ENCODE measurements at regions not wholly inside any gene's neighbourhood (a gene's known extent, or its start where the extent isn't known, plus 50 kb on each side); places are given as distances from the start of the nearest gene placed in this dataset.
"Not testable (repeated sequence)": the region's sequence is repeated elsewhere in the genome, so short reads cannot be mapped to it uniquely, and the experiment has no call there.

DNA sequence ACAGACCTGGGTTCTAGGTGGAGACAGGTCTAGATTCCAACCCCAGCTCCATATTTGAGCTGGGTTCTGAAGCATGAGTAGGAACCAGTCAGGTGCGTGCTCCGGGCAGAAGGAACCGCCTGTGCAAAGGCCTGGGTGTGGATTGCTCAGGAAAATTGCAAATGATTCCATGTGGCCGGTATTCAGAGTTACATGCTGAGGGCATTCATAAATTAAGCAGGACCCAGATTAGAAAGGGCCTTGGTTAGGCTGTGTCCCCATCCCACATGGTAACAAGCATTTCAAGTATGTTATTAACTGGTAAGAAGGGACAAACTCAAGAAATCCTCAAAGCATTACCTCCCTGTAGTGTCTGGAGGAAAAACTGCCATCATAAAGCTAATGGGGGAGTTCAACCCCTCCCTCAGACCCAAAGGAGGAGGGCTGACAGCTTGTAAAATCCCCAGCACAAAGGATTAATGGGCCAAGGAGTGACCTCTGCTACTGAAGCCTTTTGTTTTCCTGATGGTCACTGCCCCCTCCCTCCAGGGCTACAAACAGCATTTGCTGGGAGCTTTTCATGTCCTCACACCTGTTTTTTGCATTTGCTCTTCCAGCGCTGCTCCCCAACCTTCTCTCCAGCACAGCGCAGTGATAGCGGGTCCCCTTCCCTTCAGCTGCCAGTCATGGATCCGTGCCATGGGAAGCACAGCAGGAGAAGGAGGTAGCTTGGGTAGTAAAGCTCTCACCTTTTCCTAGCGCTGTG is 218.0 kb downstream of the C16orf95 start:
- DNase-seq (ENCODE audit: extremely low read depth in 1 of 2, low read depth in 1 of 2): no peak

DNA sequence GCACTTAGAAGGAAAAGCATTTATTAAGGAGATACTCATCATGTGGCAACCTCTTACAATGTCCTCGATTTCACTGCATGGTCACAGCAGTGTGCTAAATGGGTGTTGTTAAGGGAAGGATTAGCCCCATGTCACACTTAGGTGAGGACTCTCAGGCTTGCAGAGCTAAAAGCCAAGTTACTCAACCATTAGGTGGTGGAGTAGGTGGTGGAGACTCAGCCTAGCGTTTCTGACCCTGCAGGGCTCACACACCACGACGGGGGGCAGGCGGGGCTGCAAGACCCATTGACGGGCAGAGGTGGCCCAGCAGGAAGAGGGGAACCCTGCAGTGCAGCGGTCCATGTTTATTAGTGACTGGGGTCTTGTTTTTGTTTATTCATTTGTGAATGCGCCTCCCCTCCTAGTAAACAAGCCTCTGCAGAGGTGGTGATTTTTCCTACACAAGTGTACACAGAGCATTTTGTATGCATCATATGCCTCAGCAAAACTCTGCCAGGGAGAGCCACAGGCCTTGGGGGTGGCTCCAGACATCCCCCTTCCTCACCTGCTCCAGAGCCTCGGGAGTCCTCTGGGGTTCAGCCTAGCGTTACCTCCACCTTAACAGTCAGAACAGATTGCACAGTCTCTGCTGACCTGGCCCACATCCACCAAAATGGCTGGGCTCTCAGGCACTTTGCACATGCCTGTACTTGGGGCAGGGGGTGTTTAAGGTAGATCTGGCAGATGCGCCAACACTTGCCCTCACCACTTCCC is 216.7 kb downstream of the C16orf95 start:
- no peak for DNase-seq (ENCODE audit: extremely low read depth in 1 of 2, low read depth in 1 of 2)

GRCh38 chr16:87101903-87102302 is 215.3 kb downstream of the C16orf95 start:
- DNase-seq (ENCODE audit: extremely low read depth in 1 of 2, low read depth in 1 of 2): no peak

DNA sequence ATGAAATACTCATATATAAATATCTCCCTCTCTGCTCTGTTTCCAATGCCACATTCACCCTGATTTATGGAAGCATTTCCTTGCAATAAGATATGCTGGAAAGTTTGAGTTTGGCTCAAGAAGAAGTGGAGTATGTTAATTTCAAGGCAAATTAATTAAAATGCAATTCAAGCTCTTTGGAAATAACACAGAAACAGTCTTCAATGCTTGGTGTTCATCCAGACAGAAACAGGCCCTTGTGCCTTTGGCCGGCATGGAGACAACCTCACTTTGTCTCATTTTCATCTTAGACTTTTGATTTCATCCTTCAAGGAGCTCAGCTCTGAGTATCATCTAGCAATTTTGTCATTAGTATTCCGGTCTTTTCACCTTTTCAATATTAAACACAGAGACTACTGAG is 210.0 kb downstream of the C16orf95 start:
- no peak for DNase-seq (ENCODE audit: extremely low read depth in 1 of 2, low read depth in 1 of 2)

DNA sequence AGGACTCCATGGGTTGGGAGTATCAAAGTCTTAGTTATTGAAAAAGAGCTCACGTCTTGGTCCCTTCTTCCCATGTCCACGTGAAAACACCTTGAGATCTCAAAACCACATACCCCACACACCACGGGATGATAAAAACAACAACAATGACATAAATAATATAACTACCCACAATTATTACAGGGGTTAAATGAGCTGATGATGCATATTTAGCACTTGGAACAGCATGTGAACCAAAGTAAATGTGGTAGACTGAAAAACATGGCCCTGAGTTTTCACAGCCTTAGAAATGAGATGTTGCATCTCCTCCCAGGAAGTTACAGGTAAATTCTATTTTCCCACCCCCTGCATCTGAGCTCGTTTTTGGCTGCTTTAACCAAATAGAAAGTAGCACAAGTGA is 208.9 kb downstream of the C16orf95 start:
- no peak for DNase-seq (ENCODE audit: extremely low read depth in 1 of 2, low read depth in 1 of 2)

DNA sequence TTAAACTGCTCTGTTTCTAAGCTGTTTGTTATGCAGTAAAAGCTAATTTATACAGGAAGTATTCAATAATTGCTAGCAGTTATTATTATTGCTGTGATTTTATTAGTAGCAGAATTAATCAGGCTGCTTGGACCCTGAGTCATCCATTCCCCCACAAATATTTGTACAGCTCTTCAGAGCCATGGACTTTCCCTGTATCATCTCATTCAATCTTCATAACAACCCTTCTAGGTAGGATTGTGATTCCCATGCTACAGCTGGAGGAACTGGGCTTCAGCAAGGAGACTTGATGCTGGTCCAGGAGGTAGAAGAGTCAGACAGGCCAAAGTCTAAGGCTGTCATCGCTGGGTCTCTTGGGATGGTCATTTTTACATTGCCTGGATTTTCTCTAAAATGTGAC is 208.3 kb downstream of the C16orf95 start:
- DNase-seq (ENCODE audit: extremely low read depth in 1 of 2, low read depth in 1 of 2): no peak

GRCh38 chr16:87114832-87115231 is 202.4 kb downstream of the C16orf95 start:
- DNase-seq (ENCODE audit: extremely low read depth in 1 of 2, low read depth in 1 of 2): no peak

GRCh38 chr16:87115646-87116045 is 201.5 kb downstream of the C16orf95 start:
- DNase-seq (ENCODE audit: extremely low read depth in 1 of 2, low read depth in 1 of 2): no peak

GRCh38 chr16:87117936-87118335 is 199.3 kb downstream of the C16orf95 start:
- DNase-seq (ENCODE audit: extremely low read depth in 1 of 2, low read depth in 1 of 2): no peak

- no peak for DNase-seq (ENCODE audit: extremely low read depth in 1 of 2, low read depth in 1 of 2)
These were observed 198.0 kb downstream of the C16orf95 start for GRCh38 chr16:87119168-87119567.

DNA sequence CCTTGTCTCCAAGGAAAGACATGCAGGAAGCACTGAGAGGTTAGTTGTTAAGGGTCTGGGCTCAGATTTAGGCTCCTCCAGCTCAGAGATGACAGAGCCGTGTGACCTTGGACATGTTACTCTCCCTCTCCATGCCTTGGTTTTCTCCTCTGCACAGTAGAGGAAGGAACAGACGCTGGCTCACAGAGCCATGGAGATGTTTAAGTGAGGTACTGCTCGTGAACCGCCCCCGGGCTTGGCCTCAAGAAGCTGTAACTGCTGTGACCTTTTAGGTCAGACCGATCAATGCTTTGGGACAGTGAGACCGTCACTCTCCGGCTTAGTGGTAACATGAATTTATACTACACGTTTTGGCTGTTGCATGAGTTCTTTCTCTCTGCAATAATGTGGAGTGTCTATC is 197.4 kb downstream of the C16orf95 start:
- no peak for DNase-seq (ENCODE audit: extremely low read depth in 1 of 2, low read depth in 1 of 2)

GRCh38 chr16:87121816-87122215 is 195.4 kb downstream of the C16orf95 start:
- no peak for DNase-seq (ENCODE audit: extremely low read depth in 1 of 2, low read depth in 1 of 2)

DNA sequence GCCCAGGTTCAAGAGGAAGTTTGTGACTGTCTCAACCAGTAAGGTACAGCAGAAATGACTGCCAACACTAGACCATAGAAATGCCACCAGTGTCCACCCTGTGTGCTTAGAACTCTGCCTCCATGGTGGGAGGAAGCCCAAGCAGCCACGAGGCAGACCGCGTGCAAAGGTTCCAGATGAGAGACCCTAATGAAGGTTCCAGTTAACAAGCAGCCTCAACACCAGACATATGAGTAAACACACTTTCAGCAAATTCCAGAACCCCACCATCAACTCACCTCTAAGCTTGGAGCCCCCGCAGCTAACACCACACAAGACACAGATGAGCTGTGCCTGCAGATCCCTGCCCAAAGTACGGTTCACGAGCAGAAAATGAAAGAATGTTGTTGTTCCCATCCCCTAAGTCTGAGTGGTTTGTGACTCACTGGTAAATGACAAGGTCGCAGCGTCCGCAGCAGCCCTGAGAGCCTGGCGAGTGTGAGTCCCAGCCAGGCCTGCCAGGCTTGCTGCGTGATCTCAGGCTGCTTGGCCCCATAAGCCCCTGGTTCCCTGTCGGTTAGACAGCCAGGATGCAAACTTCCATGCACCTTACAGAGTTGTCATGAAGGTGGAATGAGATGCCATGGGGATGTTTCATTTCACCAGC is 193.7 kb downstream of the C16orf95 start:
- DNase-seq (ENCODE audit: extremely low read depth in 1 of 2, low read depth in 1 of 2): no peak

- not testable (repeated sequence) for DNase-seq (ENCODE audit: extremely low read depth in 1 of 2, low read depth in 1 of 2)
These were observed 192.8 kb downstream of the C16orf95 start for GRCh38 chr16:87124405-87124804.

- DNase-seq (ENCODE audit: extremely low read depth in 1 of 2, low read depth in 1 of 2): no peak
These were observed 191.7 kb downstream of the C16orf95 start for GRCh38 chr16:87125206-87126155.

GRCh38 chr16:87126403-87127025 is 190.7 kb downstream of the C16orf95 start:
- no peak for DNase-seq (ENCODE audit: extremely low read depth in 1 of 2, low read depth in 1 of 2)

DNA sequence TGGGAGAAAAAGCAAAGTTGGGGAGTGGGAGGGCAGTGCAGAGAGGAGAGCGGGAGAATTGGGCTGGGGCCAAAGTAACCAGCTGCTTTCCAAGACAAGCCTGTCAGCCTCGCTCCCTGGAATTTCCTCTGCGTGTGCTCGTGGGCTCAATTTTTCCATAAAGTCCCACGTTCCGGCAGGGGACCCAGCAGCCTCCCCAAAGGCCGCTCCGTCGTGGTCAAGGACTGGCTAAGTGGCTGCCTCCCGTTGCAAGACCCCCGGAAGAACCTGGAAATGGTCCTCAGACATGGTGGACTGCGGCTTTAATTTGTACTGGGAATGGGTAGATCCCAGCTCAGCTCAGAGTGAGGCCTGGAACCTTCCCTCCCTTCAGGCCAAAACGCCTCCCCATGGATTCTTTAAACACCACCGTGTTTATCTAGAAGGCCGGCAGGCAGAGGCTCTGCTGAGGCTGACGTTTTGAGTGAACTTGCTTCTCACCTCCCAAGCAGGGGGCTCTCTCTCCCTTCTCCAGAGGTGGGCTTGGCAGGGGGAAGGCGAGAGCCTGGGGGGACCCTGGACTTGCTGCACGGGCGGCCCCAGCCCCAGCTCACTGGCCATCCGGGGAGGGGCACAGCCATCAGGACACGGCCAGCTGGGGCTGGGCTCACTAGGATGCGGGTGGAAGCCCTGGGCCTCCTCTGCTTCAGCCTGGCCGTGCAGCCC is 190.0 kb downstream of the C16orf95 start:
- DNase-seq (ENCODE audit: extremely low read depth in 1 of 2, low read depth in 1 of 2): no peak

DNA sequence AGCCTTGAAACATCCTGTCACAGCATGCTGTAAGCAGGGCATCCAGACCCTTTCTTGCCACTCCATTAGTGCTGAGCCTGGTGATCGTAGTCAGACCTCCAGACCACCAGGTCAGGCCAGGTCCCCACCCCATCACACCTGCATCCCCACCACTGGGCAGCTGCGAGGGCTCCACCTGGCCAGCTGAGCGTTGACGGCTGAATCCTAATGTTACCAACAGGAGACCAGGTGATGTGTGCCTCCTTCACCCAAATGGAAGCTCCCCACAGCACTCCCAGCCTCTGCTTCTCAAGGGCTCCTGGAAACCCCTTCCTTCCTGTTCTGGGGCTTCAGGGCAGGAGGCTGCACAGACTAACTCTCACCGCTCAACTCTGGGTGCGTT is 189.4 kb downstream of the C16orf95 start:
- no peak for DNase-seq (ENCODE audit: extremely low read depth in 1 of 2, low read depth in 1 of 2)

DNA sequence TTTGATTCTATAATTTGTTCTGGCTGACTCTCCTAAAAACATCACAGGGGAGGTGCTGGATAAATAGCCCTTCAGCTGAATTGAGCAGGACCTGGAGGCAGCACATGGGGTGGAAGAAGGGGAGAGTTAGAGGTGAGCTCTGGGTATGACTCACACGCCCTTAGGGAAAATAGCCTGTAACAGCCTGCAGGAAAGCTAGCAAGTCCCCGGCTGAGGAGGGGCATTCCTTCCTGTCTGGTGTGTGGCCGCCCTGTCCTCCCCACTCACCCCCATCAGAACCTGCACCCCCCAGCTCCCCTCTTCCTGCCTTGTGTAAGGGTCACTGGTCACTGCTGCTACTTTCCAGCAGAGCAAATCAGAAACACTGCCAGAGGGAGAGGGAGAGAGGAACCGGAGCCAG is 187.4 kb downstream of the C16orf95 start:
- no peak for DNase-seq (ENCODE audit: extremely low read depth in 1 of 2, low read depth in 1 of 2)

Measured in stimulated activated CD8-positive, alpha-beta memory T cell treated with anti-CD3 and anti-CD28 coated beads, Interleukin-7, amount 100 ng/mL, for 48 hours (primary cell).